Rectal smooth muscle tissue (tissue), 1 donor: ENCODE measurements at regions not wholly inside any gene's neighbourhood (a gene's known extent, or its start where the extent isn't known, plus 50 kb on each side); places are given as distances from the start of the nearest gene placed in this dataset.
"Not testable (repeated sequence)": the region's sequence is repeated elsewhere in the genome, so short reads cannot be mapped to it uniquely, and the experiment has no call there.

Experiments used
- H3K27ac ChIP-seq: one replicate; pipeline ENCODE4 v1.7.0; 2013; ENCODE audit warnings: low read depth, low read length, inconsistent platforms
- H3K27me3 ChIP-seq: one replicate; pipeline ENCODE4 v1.7.0; 2013; ENCODE audit warnings: low read length; ENCODE audit not compliant: control insufficient read depth, insufficient read depth
- H3K36me3 ChIP-seq: one replicate; pipeline ENCODE4 v1.7.0; 2013; ENCODE audit warnings: low read length; ENCODE audit not compliant: control insufficient read depth, insufficient read depth
- H3K4me1 ChIP-seq: one replicate; pipeline ENCODE4 v1.7.0; 2013; ENCODE audit warnings: low read length; ENCODE audit not compliant: control insufficient read depth, insufficient read depth
- H3K4me3 ChIP-seq: one replicate; pipeline ENCODE4 v1.7.0; 2013; ENCODE audit warnings: low read length
- H3K9ac ChIP-seq: one replicate; pipeline ENCODE4 v1.7.0; 2013; ENCODE audit warnings: low read length

DNA sequence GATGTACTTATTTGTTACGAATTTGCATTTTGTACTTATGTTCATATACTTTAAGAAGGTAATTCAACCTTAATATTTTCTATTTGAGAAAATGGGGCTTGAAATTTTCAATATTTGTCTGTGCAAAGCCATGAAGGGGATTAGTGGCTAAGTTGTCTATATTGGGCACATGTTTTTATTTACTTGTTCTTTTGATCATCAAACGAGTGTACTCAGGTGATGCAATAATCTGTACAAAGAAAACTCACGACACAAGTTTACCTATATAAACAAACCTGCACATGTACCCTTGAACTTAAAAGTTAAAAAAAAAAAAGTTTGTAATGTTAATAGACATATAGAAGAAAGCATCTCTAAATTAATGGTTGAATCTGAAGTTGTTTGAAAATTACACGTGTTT, 658.9 kb upstream of the SYT4 start:
- H3K27ac ChIP-seq, result no peak overlapping the region
- H3K36me3 ChIP-seq, result no peaks in the 10 kb centered on the region
- H3K27me3 ChIP-seq, result no peaks in the 10 kb centered on the region
- no peak overlapping the region for H3K9ac ChIP-seq
- peaks cover 5% of the 10 kb centered on the region for H3K4me1 ChIP-seq
- H3K4me3 ChIP-seq, result no peak overlapping the region

GRCh38 chr18:43949291-43949690, 672.0 kb upstream of the SYT4 start:
- H3K36me3 ChIP-seq, result no peaks in the 10 kb centered on the region
- H3K27ac ChIP-seq, result no peak overlapping the region
- no peak overlapping the region for H3K4me3 ChIP-seq
- H3K27me3 ChIP-seq, result no peaks in the 10 kb centered on the region
- no peak overlapping the region for H3K9ac ChIP-seq
- H3K4me1 ChIP-seq, result no peaks in the 10 kb centered on the region

DNA sequence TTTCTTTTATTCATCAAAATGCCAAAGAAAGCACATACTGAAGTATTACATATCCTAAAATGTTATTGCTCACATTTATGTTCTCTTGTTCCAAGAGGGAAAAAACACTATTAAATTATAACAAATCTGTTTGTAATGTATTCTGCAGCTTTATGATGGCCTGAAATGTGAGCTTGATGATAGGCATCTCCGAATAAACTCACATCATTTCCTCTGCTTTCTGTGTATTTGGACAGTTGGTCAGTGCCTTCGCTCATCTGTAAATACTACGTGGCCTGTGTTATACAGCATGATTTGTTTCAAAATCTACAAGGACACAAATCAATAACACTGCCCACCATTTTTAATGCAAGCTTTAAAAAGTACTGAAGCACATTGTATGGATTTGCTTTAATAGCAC, 672.8 kb upstream of the SYT4 start:
- Histone ChIP-seq H3K36me3 (no peaks in the 10 kb centered on the region), H3K9ac (no peak overlapping the region), H3K27ac (no peak overlapping the region), H3K4me1 (no peaks in the 10 kb centered on the region), H3K4me3 (no peak overlapping the region), H3K27me3 (no peaks in the 10 kb centered on the region)

DNA sequence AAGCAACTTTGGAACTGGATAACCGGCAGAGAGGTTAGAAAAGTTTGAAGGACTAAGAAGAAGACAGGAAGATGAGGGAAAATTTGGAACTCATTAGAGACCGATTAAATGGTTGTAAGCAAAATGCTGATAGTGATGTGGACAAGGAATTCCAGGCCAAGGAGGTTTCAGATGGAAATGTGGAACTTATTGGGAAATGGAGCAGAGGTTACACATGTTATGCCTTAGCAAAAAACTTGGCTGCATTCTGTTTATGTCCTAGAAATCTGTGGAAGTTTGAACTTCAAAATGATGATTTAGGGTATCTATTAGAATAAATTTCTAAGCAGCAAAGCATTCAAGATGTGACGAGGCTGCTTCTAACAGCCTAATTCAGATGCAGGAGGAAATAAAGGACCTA, 675.1 kb upstream of the SYT4 start:
- Histone ChIP-seq H3K36me3 (no peaks in the 10 kb centered on the region), H3K27ac (no peak overlapping the region), H3K27me3 (no peaks in the 10 kb centered on the region), H3K9ac (no peak overlapping the region), H3K4me1 (no peaks in the 10 kb centered on the region), H3K4me3 (no peak overlapping the region)

GRCh38 chr18:43961722-43962121, 684.4 kb upstream of the SYT4 start:
- no peaks in the 10 kb centered on the region for H3K36me3 ChIP-seq
- no peak overlapping the region for H3K27ac ChIP-seq
- H3K4me3 ChIP-seq, result no peak overlapping the region
- no peaks in the 10 kb centered on the region for H3K4me1 ChIP-seq
- no peaks in the 10 kb centered on the region for H3K27me3 ChIP-seq
- H3K9ac ChIP-seq, result no peak overlapping the region

DNA sequence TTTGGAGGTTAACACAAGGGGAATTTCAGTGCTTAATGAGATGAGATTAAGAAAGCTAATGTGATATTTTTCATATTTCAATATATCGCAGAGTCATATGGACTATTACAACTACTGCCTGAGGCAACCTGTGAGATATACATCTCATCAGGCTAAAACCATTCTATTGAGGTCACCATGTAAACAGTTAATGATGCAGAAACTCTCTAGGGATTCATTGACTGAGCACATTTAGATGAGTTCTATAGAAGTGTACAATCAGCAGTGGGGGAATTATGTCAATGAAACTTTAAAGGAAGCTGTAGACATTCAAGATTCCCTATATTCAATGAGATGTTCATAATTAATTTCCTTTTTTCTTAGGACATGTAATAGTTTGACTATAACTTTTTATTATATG, 687.4 kb upstream of the SYT4 start:
- no peaks in the 10 kb centered on the region for H3K27me3 ChIP-seq
- H3K4me3 ChIP-seq, result no peak overlapping the region
- H3K27ac ChIP-seq, result no peak overlapping the region
- H3K4me1 ChIP-seq, result no peaks in the 10 kb centered on the region
- H3K9ac ChIP-seq, result no peak overlapping the region
- no peaks in the 10 kb centered on the region for H3K36me3 ChIP-seq

- H3K9ac ChIP-seq, result no peak overlapping the region
- no peaks in the 10 kb centered on the region for H3K36me3 ChIP-seq
- no peaks in the 10 kb centered on the region for H3K27me3 ChIP-seq
- H3K4me3 ChIP-seq, result no peak overlapping the region
- H3K4me1 ChIP-seq, result no peaks in the 10 kb centered on the region
- no peak overlapping the region for H3K27ac ChIP-seq
These were observed 688.4 kb upstream of the SYT4 start for GRCh38 chr18:43965691-43966090.

DNA sequence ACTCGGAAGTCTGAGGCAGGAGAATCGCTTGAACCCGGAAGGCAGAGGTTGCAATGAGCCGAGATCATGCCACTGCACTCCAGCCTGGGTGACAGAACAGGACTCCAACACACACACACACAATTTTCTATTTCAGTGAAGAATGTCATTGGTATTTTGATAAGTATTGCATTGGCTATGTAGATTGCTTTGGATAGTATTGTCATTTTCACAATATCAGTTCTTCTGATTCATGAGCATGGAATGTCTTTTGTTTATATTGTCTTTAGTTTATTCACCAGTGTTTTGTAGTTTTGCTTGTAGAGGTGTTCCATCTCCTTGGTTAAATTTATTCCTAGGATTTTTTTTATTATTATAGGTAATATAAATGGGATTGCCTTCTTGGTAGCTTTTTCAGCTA, 693.4 kb upstream of the SYT4 start:
- Histone ChIP-seq H3K27me3 (no peaks in the 10 kb centered on the region), H3K4me1 (no peaks in the 10 kb centered on the region), H3K36me3 (no peaks in the 10 kb centered on the region), H3K9ac (no peak overlapping the region), H3K4me3 (no peak overlapping the region), H3K27ac (no peak overlapping the region)

GRCh38 chr18:43978174-43978573, 700.9 kb upstream of the SYT4 start:
- no peak overlapping the region for H3K4me3 ChIP-seq
- H3K27ac ChIP-seq, result no peak overlapping the region
- H3K4me1 ChIP-seq, result no peaks in the 10 kb centered on the region
- H3K27me3 ChIP-seq, result no peaks in the 10 kb centered on the region
- H3K9ac ChIP-seq, result no peak overlapping the region
- no peaks in the 10 kb centered on the region for H3K36me3 ChIP-seq

- Histone ChIP-seq H3K4me3 (no peak overlapping the region), H3K4me1 (no peaks in the 10 kb centered on the region), H3K36me3 (no peaks in the 10 kb centered on the region), H3K27me3 (no peaks in the 10 kb centered on the region), H3K27ac (no peak overlapping the region), H3K9ac (no peak overlapping the region)
These were observed 698.1 kb upstream of the SETBP1 start for GRCh38 chr18:43982582-43982981.

- H3K4me1 ChIP-seq, H3K27ac ChIP-seq, H3K36me3 ChIP-seq, H3K27me3 ChIP-seq, H3K9ac ChIP-seq, H3K4me3 ChIP-seq: not testable (repeated sequence)
These were observed 693.6 kb upstream of the SETBP1 start for GRCh38 chr18:43987061-43987460.

DNA sequence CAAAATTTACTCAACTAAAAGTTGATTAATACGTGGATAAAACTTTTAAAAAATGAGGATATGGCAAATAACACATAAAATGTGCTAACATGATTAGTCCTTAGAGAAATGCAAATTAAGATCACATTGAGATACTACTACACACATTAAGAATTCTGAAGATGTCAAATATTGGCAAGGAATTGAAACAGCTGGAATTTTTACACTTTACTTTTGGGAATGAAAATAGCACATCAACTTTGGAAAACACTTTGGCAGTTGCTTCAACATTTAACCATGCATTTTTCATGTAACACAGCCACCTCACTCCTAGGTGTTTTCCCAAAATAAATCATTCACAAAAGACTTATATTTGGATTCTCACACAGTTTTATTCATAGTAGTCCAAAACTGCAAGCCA, 687.9 kb upstream of the SETBP1 start:
- Histone ChIP-seq H3K9ac (no peak overlapping the region), H3K27me3 (no peaks in the 10 kb centered on the region), H3K4me1 (no peaks in the 10 kb centered on the region), H3K36me3 (no peaks in the 10 kb centered on the region), H3K4me3 (no peak overlapping the region), H3K27ac (no peak overlapping the region)

DNA sequence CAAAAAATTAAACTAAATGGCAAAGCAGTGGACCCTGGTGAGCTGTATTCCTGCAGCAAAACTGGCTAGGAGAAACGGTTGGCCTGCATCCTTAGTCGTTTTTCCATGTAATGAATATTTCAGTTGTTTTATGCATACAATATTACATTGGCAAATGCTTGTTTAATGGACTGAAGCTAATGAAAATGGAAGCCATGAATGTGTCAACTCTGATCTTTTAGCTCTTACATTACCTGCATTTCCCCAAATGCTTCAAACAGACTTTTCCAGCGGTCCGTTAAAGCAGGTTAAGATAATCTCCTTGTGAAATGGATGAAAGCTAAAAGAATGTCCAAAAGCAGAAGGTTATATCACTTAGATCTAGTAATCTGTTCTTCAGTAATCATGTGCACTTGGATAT, 686.3 kb upstream of the SETBP1 start:
- no peaks in the 10 kb centered on the region for H3K27me3 ChIP-seq
- H3K4me1 ChIP-seq, result no peaks in the 10 kb centered on the region
- H3K9ac ChIP-seq, result no peak overlapping the region
- H3K27ac ChIP-seq, result no peak overlapping the region
- no peak overlapping the region for H3K4me3 ChIP-seq
- no peaks in the 10 kb centered on the region for H3K36me3 ChIP-seq

GRCh38 chr18:44013871-44014270, 666.8 kb upstream of the SETBP1 start:
- H3K9ac ChIP-seq, result no peak overlapping the region
- no peak overlapping the region for H3K27ac ChIP-seq
- no peaks in the 10 kb centered on the region for H3K4me1 ChIP-seq
- no peaks in the 10 kb centered on the region for H3K36me3 ChIP-seq
- H3K27me3 ChIP-seq, result no peaks in the 10 kb centered on the region
- H3K4me3 ChIP-seq, result no peak overlapping the region
